Endothelial cell (in vitro differentiated cells): ENCODE measurements at regions not wholly inside any gene's neighbourhood (a gene's known extent, or its start where the extent isn't known, plus 50 kb on each side); places are given as distances from the start of the nearest gene placed in this dataset.

ENCODE experiments used
- DNase-seq: peaks from one replicate; pipeline ENCODE4 v3.0.0; 2021; ENCODE audit warnings: low spot score
- H3K27ac Mint-ChIP-seq: one replicate; pipeline ENCODE4 v1.8.0; 2021; ENCODE audit warnings: mixed read lengths, inconsistent platforms; ENCODE audit not compliant: unreplicated experiment
- H3K27me3 Mint-ChIP-seq: one replicate; pipeline ENCODE4 v1.8.0; 2021; ENCODE audit warnings: mild to moderate bottlenecking, moderate library complexity, mixed read lengths, inconsistent platforms; ENCODE audit not compliant: unreplicated experiment
- H3K36me3 Mint-ChIP-seq: one replicate; pipeline ENCODE4 v1.8.0; 2021; ENCODE audit warnings: mild to moderate bottlenecking, low read depth, mixed read lengths, inconsistent platforms; ENCODE audit not compliant: unreplicated experiment
- H3K4me1 Mint-ChIP-seq: one replicate; pipeline ENCODE4 v1.8.0; 2021; ENCODE audit warnings: mild to moderate bottlenecking, mixed read lengths, inconsistent platforms; ENCODE audit not compliant: unreplicated experiment
- H3K4me3 Mint-ChIP-seq: one replicate; pipeline ENCODE4 v1.8.0; 2021; ENCODE audit warnings: mild to moderate bottlenecking, mixed read lengths, inconsistent platforms; ENCODE audit not compliant: unreplicated experiment
- H3K9me3 Mint-ChIP-seq: one replicate; pipeline ENCODE4 v1.8.0; 2021; ENCODE audit warnings: mixed read lengths, inconsistent platforms; ENCODE audit not compliant: unreplicated experiment
- CTCF ChIP-seq: fragments of 200-600 bp; sonication (generic); IDR thresholded peaks from one replicate; pipeline ENCODE4 v1.5.0; 2021; ENCODE audit warnings: antibody characterized with exemption; ENCODE audit not compliant: unreplicated experiment

- Mint-ChIP-seq H3K4me1 (peaks cover 45% of the 10 kb centered on the region), H3K36me3 (no peaks in the 10 kb centered on the region), H3K9me3 (no peaks in the 10 kb centered on the region), H3K4me3 (no peak overlapping the region), H3K27me3 (peaks cover 1% of the 10 kb centered on the region), H3K27ac (no peak overlapping the region)
- no peak for TF ChIP-seq CTCF
- no peak for DNase-seq
These were observed 141.7 kb downstream of the SOX1 start for GRCh38 chr13:112208656-112209055.

DNA sequence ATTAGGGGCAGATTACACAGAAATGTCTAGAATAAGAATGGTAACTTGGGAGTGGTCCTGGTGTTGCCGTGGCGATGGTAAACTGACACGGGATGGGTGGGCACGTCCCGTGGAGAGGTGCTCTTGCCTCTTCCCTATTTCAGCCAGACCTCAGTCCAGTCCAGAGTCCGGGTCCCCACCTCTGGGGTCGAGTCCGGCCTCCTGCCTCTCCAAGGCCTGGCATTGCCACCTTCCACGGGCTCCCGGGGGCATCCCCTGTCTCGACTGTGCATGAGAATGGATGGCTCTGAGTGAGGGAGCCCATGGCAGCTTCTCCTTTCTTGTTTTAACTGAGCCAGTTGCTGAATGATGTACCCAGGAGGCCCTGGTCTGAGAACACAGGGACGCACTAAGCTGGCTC lies 142.3 kb downstream of the SOX1 start:
- Mint-ChIP-seq H3K27ac (no peak overlapping the region), H3K9me3 (no peaks in the 10 kb centered on the region), H3K4me3 (no peak overlapping the region), H3K27me3 (peaks cover 3% of the 10 kb centered on the region), H3K4me1 (peaks cover 39% of the 10 kb centered on the region), H3K36me3 (no peaks in the 10 kb centered on the region)
- DNase-seq: no peak
- no peak for TF ChIP-seq CTCF

DNA sequence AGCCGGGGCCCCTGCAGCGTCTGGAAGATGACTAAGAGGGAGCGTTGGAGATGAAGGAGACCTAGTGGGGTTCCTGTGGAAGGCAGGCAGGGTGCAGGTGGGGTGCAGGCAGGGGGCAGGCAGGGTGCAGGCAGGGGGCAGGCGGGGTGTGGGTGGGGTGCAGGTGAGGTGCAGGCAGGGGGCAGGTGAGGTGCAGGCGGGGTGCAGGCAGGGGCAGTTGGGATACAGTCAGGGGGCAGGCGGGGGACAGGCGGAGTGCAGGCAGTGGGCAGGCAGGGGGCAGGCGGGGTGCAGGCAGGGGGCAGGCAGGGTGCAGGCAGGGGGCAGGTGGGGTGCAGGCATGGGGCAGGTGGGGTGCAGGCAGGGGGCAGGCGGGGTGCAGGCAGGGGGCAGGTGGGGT lies 142.8 kb downstream of the SOX1 start:
- peaks cover 3% of the 10 kb centered on the region for H3K27me3 Mint-ChIP-seq
- no peak for DNase-seq
- H3K4me1 Mint-ChIP-seq: peaks cover 34% of the 10 kb centered on the region
- no peak for TF ChIP-seq CTCF
- H3K36me3 Mint-ChIP-seq: no peaks in the 10 kb centered on the region
- H3K4me3 Mint-ChIP-seq: no peak overlapping the region
- H3K27ac Mint-ChIP-seq: no peak overlapping the region
- H3K9me3 Mint-ChIP-seq: no peaks in the 10 kb centered on the region

DNA sequence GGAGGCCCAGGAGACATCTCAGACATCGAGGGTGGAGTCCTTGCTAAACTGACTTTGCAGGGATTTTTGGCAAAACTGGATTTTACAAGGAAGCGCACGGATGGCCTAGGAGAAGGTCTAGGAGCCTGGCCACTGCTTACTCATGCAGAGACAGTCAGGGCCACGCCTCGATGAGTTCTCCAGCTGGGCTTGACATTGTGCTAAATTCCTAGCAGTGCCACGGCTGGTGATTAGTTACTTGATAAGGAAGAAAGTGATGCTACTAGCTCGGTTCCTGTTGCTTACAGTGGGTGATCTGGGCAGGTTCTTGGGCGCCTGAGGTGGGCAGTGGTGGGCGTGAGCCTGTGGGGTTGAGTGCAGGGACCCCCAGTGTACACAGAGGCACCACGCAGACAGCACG lies 143.4 kb downstream of the SOX1 start:
- H3K27me3 Mint-ChIP-seq: peaks cover 3% of the 10 kb centered on the region
- TF ChIP-seq CTCF: no peak
- no peak overlapping the region for H3K4me3 Mint-ChIP-seq
- H3K9me3 Mint-ChIP-seq: no peaks in the 10 kb centered on the region
- no peak overlapping the region for H3K27ac Mint-ChIP-seq
- H3K36me3 Mint-ChIP-seq: no peaks in the 10 kb centered on the region
- H3K4me1 Mint-ChIP-seq: peaks cover 28% of the 10 kb centered on the region
- no peak for DNase-seq

DNA sequence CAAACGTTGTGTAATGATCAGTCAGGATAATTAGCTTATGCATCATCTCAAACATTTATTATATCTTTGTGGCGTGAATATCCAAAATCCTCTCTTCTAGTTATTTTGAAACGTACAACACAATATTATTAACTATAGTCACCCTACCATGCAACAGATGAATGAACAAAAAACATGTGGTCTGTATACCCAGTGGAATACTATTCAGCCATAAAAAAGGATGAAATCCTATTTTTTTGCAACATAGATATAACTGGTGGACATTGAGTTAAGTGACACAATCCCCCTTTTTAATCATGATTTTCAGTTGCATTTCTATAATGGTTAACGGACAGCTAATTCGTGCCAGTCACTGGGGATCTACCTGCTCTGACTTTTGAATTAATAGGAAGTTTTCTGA lies 145.6 kb downstream of the SOX1 start:
- Mint-ChIP-seq H3K27me3 (peaks cover 3% of the 10 kb centered on the region), H3K9me3 (no peaks in the 10 kb centered on the region), H3K4me1 (peaks cover 10% of the 10 kb centered on the region), H3K4me3 (no peak overlapping the region), H3K36me3 (no peaks in the 10 kb centered on the region), H3K27ac (no peak overlapping the region)
- TF ChIP-seq CTCF: no peak
- no peak for DNase-seq
